Epithelial cell of proximal tubule (primary cell): ENCODE measurements at regions not wholly inside any gene's neighbourhood (a gene's known extent, or its start where the extent isn't known, plus 50 kb on each side); places are given as distances from the start of the nearest gene placed in this dataset.

ENCODE experiments used
- DNase-seq: peaks from one replicate; pipeline ENCODE4 v3.0.0-alpha.2; 2011; ENCODE audit warnings: low read depth
- H3K4me3 ChIP-seq: 2 replicates; pipeline ENCODE4 v1.5.1; 2011; ENCODE audit warnings: low read depth, mild to moderate bottlenecking, low read length
- TF ChIP-seq, protein P1 (sequence below): conservative IDR thresholded peaks from 2 replicates; pipeline ENCODE4 v1.5.1; 2012; ENCODE audit warnings: low read depth, mild to moderate bottlenecking, low read length

DNA sequence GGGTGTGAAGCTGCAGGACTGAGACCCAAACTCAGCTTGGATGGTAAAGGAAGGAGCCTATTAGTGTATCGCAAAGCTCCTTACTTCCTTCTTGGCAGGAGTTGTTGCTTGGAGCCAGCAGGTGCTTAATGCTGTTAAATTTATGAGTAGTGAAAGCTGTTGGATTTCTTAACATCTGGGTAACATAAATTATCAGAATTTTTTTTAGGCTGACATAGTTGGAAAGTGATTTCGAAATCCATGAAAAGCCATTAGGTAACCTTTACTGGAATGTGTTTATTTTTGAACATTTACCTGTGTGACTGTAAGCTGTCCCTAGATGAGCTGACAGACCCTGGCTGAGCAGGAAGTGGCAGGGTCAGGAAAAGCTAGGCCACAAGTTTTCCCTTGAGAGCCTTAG is 470.4 kb upstream of the SLC35B3 start:
- peak; percentile 3 for DNase-seq
- no peak overlapping the region for H3K4me3 ChIP-seq
- TF ChIP-seq, protein P1, sequence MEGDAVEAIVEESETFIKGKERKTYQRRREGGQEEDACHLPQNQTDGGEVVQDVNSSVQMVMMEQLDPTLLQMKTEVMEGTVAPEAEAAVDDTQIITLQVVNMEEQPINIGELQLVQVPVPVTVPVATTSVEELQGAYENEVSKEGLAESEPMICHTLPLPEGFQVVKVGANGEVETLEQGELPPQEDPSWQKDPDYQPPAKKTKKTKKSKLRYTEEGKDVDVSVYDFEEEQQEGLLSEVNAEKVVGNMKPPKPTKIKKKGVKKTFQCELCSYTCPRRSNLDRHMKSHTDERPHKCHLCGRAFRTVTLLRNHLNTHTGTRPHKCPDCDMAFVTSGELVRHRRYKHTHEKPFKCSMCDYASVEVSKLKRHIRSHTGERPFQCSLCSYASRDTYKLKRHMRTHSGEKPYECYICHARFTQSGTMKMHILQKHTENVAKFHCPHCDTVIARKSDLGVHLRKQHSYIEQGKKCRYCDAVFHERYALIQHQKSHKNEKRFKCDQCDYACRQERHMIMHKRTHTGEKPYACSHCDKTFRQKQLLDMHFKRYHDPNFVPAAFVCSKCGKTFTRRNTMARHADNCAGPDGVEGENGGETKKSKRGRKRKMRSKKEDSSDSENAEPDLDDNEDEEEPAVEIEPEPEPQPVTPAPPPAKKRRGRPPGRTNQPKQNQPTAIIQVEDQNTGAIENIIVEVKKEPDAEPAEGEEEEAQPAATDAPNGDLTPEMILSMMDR: no peak

- DNase-seq: no peak
- TF ChIP-seq, protein P1: peak; percentile 58
- no peak overlapping the region for H3K4me3 ChIP-seq
These were observed 469.4 kb upstream of the SLC35B3 start for GRCh38 chr6:8904754-8905153.

- DNase-seq: no peak
- TF ChIP-seq, protein P1: no peak
- no peak overlapping the region for H3K4me3 ChIP-seq
These were observed 464.7 kb upstream of the SLC35B3 start for GRCh38 chr6:8900056-8900455.

DNA sequence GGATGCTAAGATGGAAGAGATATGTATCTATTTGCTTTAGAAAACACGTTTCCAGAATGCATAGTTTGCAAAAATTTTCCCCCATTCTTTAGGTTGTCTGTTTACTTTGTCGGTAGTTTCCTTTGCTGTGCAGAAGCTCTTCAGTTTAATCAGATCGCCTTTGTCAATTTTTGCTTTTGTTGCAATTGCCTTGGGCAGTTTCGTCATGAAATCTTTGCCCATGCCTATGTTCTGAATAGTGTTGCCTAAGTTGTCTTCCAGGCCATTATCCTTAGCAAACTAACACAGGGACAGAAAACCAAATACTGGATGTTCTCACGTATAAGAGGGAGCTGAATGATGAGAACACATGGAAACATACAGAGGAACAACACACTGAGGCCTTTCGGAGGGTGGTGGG is 454.2 kb upstream of the SLC35B3 start:
- TF ChIP-seq, protein P1: no peak
- no peak overlapping the region for H3K4me3 ChIP-seq
- no peak for DNase-seq

- H3K4me3 ChIP-seq: no peak overlapping the region
- no peak for DNase-seq
- TF ChIP-seq, protein P1: peak; percentile 60
These were observed 453.1 kb upstream of the SLC35B3 start for GRCh38 chr6:8888468-8888867.

- DNase-seq: no peak
- TF ChIP-seq, protein P1: no peak
- H3K4me3 ChIP-seq: no peak overlapping the region
These were observed 446.3 kb upstream of the SLC35B3 start for GRCh38 chr6:8881663-8882062.

GRCh38 chr6:8879334-8879733 is 444.0 kb upstream of the SLC35B3 start:
- TF ChIP-seq, protein P1: no peak

More at GRCh38 chr6:8879334-8879733, 444.0 kb upstream of the SLC35B3 start:
- no peak overlapping the region for H3K4me3 ChIP-seq
- DNase-seq: no peak
